ENCODE measurements at regions not wholly inside any gene's neighbourhood (a gene's known extent, or its start where the extent isn't known, plus 50 kb on each side); places are given as distances from the start of the nearest gene placed in this dataset.

DNA sequence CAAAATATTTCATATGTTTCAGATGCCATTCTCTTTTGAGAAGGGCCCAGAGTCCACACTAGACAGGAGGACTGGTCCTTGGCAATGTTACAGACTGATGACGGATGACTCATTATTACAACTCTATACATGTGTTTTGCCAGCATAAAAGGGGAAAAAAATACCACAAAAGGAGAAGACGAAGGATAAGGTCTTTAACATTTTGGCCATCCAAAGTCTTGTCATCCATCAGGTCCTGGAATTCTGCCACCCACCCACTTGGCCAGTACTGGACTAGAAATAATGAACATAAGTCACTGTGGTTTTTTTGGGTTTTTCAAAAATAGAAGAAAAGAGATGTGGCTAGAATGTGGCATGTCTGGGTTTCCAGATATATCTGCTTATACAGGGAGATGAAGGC is 57.7 kb upstream of the BDNF start:
- DNase-seq, result peak; percentile 30

DNA sequence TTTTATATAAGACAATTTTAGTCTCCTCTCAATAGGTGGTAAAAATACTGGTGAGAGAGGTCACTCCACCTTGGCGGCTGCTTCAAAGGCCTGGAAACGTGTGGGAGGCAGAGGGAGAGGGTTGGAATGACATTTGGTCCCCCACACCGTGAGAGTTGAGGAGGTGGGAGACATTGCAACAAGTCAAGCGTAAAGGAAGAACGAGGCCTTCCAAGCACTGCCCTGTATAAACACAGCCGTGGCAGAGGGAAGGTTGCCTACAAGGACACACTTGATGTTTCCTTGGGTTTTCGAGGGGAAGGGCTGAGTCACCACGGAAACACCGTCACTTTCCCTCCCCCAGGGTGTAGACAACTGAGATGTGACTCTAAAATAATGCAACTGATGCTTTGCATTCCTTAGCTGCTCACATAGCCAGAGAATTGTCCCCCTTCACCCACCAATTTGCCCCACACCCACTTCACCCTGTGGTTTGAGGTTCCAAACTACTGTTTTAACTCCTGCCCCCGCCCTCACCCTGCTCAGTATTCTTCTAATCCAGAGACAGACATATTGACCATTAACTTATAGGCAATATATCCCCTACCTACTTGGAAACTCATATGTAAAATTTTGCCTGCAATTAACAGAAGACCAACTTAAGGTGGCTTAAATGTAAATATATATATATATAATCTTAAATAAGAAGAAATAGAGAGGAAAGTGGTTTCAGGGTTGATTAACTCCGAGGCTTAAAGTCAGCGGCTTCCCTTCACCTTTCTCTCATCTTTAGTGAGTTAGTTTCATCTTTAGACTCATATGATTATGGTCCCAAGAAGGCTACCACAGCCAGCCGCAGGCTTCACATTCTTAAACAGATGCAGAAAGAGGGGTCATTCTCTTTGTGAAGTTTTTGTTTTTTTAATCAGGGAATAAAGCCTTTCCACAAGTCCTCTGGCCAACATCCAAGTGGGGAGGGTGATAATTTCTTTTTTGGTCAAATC is 54.1 kb upstream of the BDNF start:
- DNase-seq, result peak; percentile 18
